ENCODE measurements at regions not wholly inside any gene's neighbourhood (a gene's known extent, or its start where the extent isn't known, plus 50 kb on each side); places are given as distances from the start of the nearest gene placed in this dataset.

DNA sequence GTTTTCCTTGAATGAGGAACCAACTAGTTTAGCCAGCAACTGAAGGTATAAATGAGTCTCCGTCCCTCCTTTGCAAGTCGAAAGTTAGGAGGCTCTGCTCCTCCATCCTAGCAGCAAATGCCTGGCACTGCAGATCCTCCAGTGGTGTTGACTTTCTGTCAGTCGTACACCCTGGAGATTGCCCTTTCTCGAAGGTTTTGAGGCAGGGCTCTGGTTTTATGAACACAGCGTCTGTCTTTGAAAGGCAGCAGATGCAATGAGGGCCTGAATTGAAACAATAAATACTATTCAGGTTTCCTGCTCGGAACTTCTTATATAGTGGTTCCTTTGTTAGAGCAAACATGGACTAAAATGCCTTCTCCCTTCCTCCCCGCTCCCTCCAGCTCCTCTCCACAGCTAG is 284.0 kb downstream of the TMEM38B start:
- no peak for TF ChIP-seq CTCF (IDR thresholded peaks at IDR 0.05; ENCODE audit: low read depth, low read length)
- TF ChIP-seq POLR2A (IDR thresholded peaks at IDR 0.05; ENCODE audit: extremely low read depth, insufficient read length): no peak
- TF ChIP-seq, protein P1, sequence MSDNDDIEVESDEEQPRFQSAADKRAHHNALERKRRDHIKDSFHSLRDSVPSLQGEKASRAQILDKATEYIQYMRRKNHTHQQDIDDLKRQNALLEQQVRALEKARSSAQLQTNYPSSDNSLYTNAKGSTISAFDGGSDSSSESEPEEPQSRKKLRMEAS (IDR thresholded peaks at IDR 0.05; ENCODE audit: low read depth, low read length): no peak
- TF ChIP-seq MYC (IDR thresholded peaks at IDR 0.05; ENCODE audit: low read depth, low read length): no peak

Measured in NB4 (cell line).